OCI-LY7 (cell line): ENCODE measurements at regions not wholly inside any gene's neighbourhood (a gene's known extent, or its start where the extent isn't known, plus 50 kb on each side); places are given as distances from the start of the nearest gene placed in this dataset.

Source experiments
- CTCF ChIP-seq: fragments of 200-600 bp; sonication (generic); conservative IDR thresholded peaks from 2 replicates; pipeline ENCODE4 v1.5.1; 2014; ENCODE audit warnings: mild to moderate bottlenecking, antibody characterized with exemption, low read length, moderate library complexity, mixed read lengths
- EZH2phosphoT487 ChIP-seq: fragments of 200-600 bp; sonication (generic); IDR thresholded peaks from 2 replicates; pipeline ENCODE4 v1.6.1; 2018; ENCODE audit warnings: low read depth, borderline replicate concordance, mild to moderate bottlenecking, mixed run types, antibody characterized with exemption, low read length, moderate library complexity, mixed read lengths

- TF ChIP-seq CTCF, result no peak
- no peak for TF ChIP-seq EZH2phosphoT487
Observed at GRCh38 chr7:91474074-91474473, 209.8 kb downstream of the FZD1 start.
